HG03159 (cell line): ENCODE measurements at regions not wholly inside any gene's neighbourhood (a gene's known extent, or its start where the extent isn't known, plus 50 kb on each side); places are given as distances from the start of the nearest gene placed in this dataset.

Source experiments
- ATAC-seq: cut with Tn5 transposase; IDR thresholded peaks from one replicate; pipeline ENCODE4 v1.9.1; 2021; ENCODE audit warnings: mild to moderate bottlenecking, moderate library complexity; ENCODE audit not compliant: unreplicated experiment

DNA sequence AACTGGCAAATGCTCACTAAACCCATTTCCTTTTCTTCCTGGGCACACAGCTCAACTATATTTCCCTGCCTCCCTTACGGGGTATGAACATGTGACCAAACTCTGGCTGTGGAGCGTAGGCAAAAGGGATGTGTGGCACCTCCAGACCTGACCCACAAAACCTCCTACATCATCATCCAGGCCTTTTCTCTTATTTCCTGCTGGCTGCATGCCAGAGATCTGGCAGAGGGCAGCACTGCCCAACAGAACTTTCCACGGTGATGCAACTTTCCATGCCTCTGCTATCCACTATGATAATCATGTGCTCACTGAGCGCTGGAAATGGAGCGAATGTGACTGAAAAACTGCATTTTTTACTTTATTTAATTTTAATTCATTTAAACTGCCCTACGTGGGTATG, 99.6 kb upstream of the CACNA1E start:
- no peak for ATAC-seq

DNA sequence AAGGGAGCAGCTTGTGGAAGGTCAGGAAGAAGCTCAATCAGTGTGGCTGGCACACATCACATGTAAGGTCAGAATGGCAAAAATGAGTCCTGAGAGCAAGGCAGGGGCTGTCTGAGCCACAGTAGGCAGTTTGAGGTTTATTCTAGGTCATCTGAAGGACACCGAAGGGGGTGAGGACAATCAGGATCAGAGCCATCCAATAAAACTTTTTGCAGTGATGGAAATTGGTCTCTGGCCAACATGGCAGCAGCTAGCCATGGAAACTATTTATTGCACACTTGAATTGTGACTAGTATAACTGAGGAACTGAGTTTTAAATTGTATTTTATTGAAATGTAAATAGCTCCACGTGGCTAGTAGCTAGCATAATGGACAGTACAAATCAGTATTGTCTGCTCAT, 97.0 kb upstream of the CACNA1E start:
- ATAC-seq = no peak

DNA sequence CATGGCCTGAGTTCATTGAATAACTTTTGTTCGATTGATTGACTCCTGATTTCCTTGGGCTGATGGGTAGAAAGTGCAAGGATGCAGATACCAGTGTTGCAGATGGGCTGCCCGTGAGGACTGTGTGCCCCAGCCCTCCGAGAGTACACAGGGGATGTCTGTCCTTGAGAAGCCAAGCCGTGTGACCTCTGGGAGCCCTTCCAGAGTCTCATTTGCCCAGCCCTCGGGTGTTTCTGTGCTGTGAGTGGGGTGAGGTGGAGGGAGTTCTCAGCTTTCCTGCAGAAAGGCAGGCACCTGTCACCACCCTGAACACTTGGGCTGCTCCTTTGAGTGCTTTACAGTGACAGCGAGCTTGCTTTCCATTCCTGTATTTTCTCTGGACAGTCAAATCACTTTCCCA, 96.4 kb upstream of the CACNA1E start:
- no peak for ATAC-seq

DNA sequence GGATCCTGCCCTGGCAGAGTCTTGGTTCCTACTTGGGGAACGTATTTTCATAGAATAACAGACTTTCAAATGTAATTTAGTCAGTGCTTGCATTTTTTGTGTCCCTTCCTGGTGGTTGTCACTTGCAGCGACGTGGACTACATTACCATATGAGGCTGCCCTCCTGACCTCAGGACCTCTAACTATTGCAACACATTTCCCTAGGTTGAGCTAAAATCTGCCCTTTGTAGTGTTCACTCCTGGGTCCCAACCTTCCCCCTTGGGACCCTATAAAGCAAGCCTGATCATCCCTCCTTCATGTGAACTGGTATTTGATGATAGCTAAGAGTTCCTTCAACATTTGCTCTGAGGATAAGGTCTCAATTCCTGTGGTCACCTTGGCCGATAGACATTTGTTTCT, 95.6 kb upstream of the CACNA1E start:
- ATAC-seq = no peak

DNA sequence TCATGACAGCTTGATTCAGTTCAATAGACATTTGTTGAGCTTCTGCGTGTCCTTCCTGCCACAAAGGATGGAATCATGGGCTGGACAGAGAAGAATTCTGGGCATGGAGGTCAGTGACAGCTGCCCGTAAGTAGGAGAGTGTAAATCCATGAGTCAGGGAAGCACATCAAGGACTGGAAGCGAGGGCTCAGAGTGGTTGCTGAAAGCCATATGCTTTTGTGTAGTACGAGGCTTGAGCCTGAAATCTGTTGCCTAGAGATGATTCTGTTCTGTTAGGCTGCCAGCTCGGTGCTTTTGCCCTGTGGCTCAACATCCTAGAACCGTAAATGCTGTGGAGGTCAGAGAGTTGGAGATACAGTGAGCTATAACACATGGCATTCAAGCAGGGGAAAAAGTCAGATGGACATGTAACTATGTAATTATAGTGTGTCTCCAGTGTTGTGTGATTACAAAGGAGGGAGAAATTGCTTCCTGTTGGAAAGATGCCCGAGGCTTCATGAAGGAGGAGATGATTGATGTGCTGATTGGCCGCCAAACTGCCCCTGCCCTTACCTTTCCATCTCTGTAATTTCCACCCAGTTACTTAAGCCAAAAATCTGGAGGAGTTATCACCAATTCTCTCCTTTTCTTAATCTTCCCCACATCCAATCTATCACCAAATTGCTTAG, 92.8 kb upstream of the CACNA1E start:
- ATAC-seq = no peak

DNA sequence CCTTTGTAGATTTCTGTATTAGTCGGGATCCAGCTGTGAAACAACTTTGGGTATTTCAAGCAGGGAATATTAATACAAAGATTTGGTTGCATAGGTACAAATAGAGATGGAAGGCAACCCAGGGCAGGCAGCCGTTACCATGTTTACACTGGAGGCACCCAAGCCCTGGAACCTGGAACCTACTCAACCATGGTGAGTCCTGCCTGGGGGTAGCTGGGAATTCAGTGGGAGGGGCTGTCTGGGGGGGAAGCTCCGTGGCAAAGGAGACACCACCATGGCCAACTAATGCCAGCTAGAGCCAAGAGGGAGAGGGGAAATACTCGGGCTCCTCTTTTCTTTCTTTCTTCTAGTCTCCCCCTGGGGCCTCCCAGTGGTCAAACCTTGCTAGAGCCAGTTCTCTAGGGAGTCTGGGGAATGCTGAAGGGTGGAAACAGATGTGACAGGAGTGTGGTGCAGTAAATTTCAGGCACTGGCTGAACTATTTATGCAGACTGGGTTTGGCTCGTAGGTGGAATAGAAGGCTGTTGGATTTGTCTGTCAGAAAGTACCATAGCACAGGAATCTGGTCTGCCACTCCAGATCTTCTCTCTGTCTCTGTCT, 91.9 kb upstream of the CACNA1E start:
- ATAC-seq = no peak

DNA sequence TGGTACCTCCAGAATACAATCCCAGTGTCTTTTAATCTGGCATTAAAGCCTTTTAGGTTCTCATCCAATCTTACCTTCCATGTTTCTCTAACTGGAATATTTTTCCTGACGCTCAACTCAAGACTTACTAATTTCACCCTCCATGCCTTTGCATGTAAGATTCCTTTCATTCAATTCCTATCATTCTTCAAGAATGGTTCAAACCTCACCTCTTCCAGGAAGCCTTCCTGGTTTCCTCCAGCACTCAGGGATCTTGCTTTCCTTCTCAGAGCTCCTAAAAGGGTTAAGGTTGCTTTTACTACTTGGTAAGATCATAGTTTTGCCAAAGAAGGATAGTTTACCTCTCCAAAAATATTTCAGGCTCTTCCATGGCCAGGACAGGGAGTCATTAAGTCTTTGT, 91.2 kb upstream of the CACNA1E start:
- no peak for ATAC-seq

DNA sequence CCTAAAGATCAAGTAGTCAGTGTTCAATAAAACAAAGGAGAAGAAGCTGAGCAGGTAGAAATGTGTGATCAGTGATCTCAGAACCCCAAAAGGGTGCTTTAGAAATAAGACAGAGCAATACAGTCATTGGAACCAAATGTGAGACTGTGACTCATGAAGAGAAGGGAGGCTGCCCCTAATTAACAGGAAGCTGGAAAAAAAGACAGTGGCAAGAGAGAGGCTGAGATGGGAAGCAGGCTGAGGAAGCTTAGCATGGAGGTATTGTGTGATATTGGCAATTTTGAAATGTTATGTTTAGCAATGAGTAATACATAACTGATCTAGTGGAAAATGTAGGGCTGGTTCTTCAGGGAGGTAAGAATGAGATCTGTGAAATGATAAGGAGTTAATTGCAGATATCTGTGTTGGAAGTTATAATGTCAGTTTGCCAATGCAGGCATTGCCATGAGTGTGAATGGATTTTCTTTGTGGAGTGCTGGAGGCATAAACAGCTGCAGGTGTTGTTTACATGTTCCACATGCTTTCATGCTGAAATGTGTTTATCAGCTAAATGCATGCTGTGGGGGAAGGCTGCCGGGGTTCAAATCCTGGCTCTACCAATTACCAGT, 90.6 kb upstream of the CACNA1E start:
- ATAC-seq = no peak

DNA sequence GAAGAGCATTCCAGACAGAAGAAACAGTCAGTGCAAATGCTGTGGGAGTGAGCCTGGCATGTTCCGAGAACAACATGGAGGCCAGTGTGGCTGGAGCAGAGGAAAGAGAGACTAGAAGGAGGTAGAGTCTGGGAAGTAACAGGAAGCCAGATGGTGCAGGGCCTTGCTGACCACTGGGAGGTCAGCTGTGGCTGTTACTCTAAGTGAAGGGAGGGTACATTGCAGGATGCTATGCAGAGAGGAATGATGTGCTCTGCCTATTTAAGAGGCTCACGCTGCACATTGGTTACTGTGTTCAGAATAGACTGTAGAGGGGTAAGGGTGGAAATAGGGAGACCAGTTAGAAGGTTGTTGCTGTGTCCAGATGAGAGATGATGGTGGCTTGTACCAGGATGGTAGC, 88.6 kb upstream of the CACNA1E start:
- no peak for ATAC-seq

DNA sequence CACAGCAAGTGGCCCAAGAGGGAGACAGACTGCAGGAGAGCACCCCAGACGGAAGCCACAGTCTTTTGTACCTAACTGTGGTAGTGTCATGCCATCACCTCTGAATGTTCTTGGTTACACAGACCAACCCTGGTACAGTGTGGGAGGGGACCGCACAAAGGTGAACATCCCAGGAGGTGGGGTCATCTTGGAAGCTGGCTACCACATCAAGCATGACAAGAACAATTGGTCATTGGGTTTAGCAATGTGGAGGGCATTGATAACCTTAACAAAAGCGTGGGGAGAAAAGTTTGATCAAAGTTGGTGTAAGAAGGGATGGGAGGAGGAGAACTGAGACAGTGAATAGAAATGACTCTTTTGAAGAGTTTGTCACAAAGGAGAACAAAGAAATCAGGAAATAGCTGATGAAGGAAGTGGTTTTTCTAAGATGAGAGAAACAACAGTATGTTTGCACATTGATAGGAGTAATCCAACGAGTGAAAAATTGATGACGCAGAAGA, 87.1 kb upstream of the CACNA1E start:
- no peak for ATAC-seq

DNA sequence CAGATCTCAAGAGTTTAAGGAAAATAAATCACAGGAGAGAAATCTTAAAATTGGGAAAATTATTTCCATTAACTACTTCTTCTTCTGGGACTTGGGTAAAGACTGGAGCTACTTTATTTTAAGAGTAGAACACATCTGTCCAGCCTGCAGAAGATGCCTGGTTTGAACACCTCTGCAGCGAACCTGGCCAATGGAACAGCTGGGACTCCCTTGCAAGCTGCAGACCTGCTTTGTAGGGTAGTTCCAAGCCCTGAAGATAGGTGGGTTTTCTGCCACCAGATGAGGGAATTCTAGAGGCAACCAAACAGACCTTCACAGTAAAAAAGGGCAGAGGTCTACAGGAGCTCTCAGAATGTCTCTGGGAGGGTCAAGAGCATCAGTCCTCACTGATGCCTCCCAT, 86.5 kb upstream of the CACNA1E start:
- no peak for ATAC-seq

DNA sequence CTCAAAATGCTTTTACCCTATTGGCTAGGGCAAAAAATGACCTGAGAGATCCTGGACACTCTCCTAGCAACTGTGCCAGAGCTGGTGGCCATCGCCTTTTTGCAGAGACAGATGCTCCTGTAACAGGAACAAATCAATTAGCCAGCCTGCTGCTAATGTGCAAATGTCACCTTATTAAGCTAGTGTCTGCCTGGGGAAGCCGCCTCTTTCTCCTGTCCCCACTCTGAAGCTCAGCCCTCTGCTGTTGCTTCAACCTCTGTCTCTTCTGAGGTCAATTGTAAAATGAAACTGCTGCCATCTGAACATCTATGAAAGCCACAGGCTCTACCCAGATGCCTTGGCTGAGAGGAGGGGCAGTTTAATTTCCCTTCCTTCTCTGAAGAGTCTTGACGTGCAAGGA, 85.5 kb upstream of the CACNA1E start:
- peak; percentile 46 for ATAC-seq

DNA sequence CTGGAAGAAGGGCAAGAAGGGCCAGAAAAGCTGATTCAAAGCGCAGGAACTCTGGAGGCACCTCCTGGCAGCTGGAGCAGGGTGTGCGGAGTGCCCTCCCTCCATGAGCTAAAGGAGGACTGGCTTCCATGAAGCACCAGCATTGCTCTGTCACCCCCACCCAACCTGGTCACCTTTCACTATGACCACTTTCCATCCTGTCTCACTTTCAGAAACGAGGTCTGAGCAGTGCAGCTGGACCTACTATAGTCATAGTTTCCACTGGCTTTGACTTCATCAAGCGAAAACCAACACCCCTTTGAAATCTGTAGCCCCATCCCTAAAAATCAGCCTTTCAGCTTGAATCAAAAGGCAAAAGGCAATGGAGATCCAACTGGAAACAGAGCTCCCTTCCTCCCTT, 84.8 kb upstream of the CACNA1E start:
- ATAC-seq = peak; percentile 81

DNA sequence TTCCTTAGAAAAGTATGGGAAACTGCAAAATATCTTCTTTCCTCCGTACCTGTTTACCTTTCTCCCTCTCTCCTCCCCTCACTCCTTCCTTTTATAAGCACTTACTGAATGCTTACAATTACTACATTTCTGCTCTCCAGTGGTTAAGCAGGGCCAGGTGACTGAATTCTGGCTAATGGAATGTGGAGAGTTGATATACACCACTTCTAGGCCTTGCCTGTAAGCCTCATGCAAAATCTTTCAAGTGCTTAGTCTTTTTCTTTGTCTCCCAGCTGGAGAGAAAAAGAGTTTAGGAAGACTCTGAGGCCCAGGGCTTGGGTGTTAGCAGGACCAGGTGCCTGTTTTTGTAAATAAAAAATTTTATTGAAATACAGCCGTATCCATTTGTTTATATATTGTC, 77.7 kb upstream of the CACNA1E start:
- no peak for ATAC-seq

DNA sequence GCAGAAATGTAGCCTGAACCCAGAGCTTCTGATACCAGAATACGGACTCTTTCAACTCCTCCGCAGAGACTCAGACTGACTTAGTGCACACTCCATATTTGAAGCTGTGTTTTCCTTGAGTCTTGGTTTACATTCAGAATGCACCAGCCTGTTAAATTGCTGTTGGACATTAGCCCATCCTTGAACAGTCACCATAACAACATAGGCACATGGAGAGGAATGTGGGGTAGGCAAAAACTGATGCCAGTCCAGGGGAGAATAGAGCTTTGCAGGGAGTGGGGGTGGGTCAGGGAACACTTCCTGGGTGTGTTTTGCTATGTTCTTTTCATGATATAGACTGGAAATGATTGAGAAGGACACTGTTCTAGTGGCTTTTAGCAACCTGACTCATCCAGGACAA, 76.3 kb upstream of the CACNA1E start:
- ATAC-seq = no peak

DNA sequence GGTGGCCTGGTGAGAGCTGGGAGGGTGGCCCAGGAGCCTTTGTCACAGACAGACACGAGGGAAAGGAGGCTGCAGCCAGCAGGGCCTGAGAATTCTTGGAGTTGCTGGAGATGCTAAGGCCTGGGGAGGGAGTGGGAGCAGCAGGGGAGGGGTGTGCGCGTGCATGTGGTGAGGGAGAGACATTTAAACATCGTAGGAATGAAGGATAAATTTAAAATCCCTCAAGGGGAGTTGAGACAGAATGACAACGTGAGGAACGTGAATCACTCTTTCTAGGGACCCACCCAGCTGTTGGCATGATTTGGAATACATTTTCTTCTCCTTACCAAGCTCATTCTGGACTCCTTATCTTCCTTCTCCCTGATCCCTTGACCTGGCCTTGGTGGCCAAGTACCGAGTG, 73.3 kb upstream of the CACNA1E start:
- no peak for ATAC-seq

DNA sequence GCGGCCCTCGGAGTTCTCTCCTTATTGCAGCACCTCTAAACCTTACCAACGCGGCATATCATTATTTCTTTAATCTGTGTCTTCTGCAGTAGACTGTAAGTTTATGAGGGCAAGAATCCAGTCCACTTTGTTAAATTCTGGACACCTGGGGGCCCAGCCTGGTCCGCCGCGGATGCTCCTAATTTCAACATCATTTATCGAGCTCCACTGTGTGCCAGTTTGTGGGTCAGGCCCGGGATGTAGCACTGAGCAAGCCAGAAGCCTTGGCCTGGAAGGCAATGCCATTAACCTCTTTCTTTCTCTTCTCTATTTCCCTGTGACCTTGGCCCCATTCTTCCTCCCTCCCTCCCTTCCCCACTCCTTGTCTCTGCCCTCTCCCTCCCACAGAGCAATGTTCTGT, 70.6 kb upstream of the CACNA1E start:
- ATAC-seq = no peak

DNA sequence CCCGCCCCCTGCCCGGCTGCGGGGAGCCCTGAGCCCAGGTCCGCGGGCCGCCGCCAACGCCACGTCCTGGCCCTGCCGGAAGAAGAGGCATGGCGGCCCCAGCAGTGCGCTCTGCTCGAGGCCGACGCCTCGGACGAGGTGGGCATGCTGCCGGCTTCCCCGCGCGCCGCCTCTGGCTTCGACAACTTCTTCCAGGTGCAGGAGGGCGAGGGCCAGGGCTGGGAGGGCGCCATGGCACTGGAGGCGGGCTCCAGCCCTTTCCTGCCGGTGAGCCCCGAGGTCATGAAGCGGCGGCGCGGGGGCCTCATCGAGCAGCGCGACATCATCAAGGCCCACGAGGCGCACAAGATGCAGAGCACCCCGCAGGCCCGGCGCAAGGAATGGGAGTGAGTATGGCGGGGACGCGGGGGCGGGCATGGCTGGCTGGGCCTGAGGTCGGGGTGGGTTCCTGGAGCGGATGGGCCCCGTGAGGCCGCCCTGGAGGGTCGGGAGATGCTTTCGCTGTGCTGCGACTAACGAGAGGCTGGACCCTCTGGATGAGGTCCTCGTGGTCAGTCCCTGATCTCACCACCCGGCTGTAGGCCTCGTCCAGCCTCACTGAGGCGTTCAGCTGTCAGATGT, 70.0 kb upstream of the CACNA1E start:
- no peak for ATAC-seq

DNA sequence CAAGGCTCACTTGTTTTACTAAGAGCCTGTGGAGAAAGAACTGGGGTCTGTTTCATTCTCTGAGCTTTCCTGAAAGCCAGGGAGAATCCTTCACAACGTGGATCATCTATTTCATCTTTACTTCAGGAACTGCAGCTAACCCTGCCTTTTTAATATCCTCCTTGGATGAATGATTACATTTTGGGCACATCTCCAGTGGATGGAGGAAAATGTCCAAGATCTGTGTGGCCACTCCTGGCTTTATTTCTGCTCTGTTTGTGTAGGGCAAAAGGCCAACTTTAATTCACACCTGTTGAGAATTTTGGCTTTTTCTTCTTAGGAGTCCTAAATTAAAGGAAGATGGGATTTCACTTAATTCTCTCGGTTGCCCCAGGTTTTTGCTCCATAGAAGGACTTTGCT, 69.5 kb upstream of the CACNA1E start:
- no peak for ATAC-seq

DNA sequence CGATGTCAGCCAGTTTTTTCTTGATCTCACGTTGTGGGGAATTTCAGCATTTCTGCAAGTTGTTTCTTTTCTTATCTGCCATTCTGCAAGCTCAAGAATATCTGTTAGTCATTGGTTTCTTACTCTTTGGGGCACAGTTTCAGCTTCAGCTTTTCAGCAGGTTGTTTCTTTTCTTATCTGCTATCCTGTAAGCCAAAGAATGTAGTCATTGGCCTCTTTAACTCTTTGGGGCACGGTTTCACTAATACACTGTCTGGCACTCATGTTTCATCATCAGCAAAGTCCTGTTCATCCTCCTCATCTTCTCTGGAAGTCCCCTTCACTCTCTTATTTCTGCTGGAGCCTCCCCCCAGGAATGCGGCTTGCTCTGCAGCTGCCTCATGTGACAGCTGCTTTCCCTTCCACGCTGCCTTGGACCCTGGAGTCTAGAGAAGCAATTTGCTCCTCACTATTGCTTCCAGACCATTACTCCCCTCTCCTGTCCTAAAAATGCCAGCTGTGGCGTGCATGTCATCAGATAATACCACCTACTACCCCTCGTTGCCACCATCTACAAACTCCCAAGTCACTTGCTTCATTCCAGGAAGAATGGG, 67.0 kb upstream of the CACNA1E start:
- ATAC-seq = no peak

DNA sequence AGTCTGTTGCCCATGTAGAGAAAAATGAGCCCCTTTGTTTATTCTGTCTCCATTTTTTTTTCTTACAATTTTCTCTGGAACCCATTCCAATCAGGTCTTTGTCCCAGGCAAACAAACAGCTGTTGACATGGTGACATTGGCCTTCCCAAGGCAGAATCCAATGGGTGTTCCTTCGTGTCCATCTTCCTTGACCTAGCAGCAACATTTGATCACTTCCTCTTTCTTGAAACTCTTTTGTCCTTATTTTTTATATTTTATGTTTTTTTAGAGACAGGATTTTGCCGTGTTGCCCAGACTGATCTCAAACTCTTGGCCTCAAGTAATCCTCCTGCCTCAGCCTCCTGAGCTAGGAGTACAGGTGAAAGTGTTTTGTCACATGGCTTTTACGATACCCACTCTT, 65.4 kb upstream of the CACNA1E start:
- ATAC-seq = no peak
